ENCODE measurements at regions not wholly inside any gene's neighbourhood (a gene's known extent, or its start where the extent isn't known, plus 50 kb on each side); places are given as distances from the start of the nearest gene placed in this dataset.

- H3K4me3 ChIP-seq, result no peak overlapping the region
- no peak overlapping the region for H3K4me2 ChIP-seq
- POLR2A ChIA-PET, result no interaction called here
- WGBS (ENCODE audit: missing lambda C conversion rate), result 26% methylated on average over 5 of the region's 5 CpGs
- no peaks in the 10 kb centered on the region for H3K9me3 ChIP-seq
- ATAC-seq (no peak), FAIRE-seq (no peak), DNase-seq (ENCODE audit: low read depth in 1 of 2, low spot score in 1 of 2) (no peak)
- CTCF ChIA-PET, result interaction anchor here (0.6 kb wide), 1 partner anchor 10 kb away, joined by 3 read pairs; no protein-coding TSS in a partner anchor
- H3K4me1 ChIP-seq, result no peaks in the 10 kb centered on the region
- H3K27ac ChIP-seq, result no peak overlapping the region
- TF ChIP-seq RARB (CRISPR knock-in tag; IDR thresholded peaks at IDR 0.05) (no peak), NPAS2 (CRISPR knock-in tag; IDR thresholded peaks at IDR 0.05; ENCODE audit: borderline replicate concordance) (no peak), ZC3H11A (IDR thresholded peaks at IDR 0.05) (no peak), SMC3 (IDR thresholded peaks at IDR 0.05) (no peak), CHD2 (IDR thresholded peaks at IDR 0.05; ENCODE audit: low read length, partially characterized antibody) (no peak), CEBPB (IDR thresholded peaks at IDR 0.05) (no peak), CHD4 (IDR thresholded peaks at IDR 0.05; ENCODE audit: borderline replicate concordance) (no peak), BHLHE40 (IDR thresholded peaks at IDR 0.05; ENCODE audit: low read depth, low read length) (no peak), RAD21 (conservative IDR thresholded peaks at IDR 0.05 in 1 of 2, IDR thresholded peaks at IDR 0.05 in 1 of 2) (no peak), HMGXB4 (CRISPR knock-in tag; IDR thresholded peaks at IDR 0.05; ENCODE audit: borderline replicate concordance) (no peak), RFX5 (IDR thresholded peaks at IDR 0.05) (no peak), HOXB13 (CRISPR knock-in tag; IDR thresholded peaks at IDR 0.05; ENCODE audit: low read depth) (no peak), EHMT2 (IDR thresholded peaks at IDR 0.05; ENCODE audit: low read depth) (no peak), ZFP36 (IDR thresholded peaks at IDR 0.05; ENCODE audit: borderline replicate concordance, partially characterized antibody) (no peak), NR3C1 (IDR thresholded peaks at IDR 0.05) (no peak), ZSCAN20 (CRISPR knock-in tag; IDR thresholded peaks at IDR 0.05) (no peak)
- TF ChIP-seq, protein P1, sequence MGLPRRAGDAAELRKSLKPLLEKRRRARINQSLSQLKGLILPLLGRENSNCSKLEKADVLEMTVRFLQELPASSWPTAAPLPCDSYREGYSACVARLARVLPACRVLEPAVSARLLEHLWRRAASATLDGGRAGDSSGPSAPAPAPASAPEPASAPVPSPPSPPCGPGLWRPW (IDR thresholded peaks at IDR 0.05), result no peak
- TF ChIP-seq, protein P2, sequence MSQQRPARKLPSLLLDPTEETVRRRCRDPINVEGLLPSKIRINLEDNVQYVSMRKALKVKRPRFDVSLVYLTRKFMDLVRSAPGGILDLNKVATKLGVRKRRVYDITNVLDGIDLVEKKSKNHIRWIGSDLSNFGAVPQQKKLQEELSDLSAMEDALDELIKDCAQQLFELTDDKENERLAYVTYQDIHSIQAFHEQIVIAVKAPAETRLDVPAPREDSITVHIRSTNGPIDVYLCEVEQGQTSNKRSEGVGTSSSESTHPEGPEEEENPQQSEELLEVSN (IDR thresholded peaks at IDR 0.05; ENCODE audit: borderline replicate concordance, low read depth), result no peak
These were observed 155.1 kb downstream of the PTPRU start for GRCh38 chr1:29391362-29391880.

DNA sequence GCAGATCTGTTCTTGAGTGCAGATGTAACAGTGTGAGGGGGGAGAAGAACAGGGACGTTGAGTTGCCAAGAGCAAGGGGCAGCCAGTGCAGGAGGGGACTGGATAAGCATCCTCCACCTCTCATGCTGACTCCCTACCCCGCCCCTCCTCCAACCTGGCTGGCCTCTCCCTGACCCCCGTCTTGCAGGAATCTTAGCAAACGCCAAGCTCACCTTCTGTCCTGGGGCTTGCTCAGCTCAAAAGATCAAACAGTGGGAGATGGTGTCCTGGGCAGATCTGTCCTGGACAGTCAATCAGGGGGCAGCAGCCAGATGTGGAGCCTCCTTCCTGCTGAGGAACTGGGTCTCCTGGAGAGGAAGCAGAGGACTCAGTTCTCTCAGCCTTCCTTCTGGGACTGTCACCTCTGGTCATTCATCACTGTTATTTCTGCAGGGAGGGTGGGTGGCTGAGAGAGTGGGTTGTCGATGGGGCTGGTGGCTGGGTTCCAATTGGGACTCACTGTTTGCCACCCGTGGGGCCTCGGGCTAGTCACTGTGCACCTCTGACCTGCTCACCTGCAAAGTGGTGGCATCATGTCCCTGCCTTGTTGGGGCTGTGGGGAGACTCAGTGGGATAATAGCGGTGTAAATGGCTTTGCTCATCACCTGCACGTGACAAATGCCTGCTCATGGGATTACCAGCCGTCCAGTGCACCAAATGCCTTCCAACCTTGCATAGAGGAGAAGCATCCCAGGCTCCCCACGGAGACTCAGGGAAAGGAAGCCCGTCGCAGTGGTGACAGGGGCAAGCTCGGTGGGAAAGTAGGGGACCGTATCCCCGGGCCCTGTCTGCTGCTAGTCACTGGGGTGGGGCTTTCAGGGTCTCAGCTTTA, 154.4 kb downstream of the PTPRU start:
- no peaks in the 10 kb centered on the region for H3K4me1 ChIP-seq
- FAIRE-seq (no peak), DNase-seq (ENCODE audit: low read depth in 1 of 2, low spot score in 1 of 2) (no peak), ATAC-seq (no peak; a peak in 1 of 6 replicates)
- TF ChIP-seq EP300 (IDR thresholded peaks at IDR 0.05), result no peak
- TF ChIP-seq CBX8 (IDR thresholded peaks at IDR 0.05), result no peak
- TF ChIP-seq, protein P3, sequence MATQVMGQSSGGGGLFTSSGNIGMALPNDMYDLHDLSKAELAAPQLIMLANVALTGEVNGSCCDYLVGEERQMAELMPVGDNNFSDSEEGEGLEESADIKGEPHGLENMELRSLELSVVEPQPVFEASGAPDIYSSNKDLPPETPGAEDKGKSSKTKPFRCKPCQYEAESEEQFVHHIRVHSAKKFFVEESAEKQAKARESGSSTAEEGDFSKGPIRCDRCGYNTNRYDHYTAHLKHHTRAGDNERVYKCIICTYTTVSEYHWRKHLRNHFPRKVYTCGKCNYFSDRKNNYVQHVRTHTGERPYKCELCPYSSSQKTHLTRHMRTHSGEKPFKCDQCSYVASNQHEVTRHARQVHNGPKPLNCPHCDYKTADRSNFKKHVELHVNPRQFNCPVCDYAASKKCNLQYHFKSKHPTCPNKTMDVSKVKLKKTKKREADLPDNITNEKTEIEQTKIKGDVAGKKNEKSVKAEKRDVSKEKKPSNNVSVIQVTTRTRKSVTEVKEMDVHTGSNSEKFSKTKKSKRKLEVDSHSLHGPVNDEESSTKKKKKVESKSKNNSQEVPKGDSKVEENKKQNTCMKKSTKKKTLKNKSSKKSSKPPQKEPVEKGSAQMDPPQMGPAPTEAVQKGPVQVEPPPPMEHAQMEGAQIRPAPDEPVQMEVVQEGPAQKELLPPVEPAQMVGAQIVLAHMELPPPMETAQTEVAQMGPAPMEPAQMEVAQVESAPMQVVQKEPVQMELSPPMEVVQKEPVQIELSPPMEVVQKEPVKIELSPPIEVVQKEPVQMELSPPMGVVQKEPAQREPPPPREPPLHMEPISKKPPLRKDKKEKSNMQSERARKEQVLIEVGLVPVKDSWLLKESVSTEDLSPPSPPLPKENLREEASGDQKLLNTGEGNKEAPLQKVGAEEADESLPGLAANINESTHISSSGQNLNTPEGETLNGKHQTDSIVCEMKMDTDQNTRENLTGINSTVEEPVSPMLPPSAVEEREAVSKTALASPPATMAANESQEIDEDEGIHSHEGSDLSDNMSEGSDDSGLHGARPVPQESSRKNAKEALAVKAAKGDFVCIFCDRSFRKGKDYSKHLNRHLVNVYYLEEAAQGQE (IDR thresholded peaks at IDR 0.05), result no peak
- TF ChIP-seq CEBPB (IDR thresholded peaks at IDR 0.05), result no peak
- TF ChIP-seq ATOH8 (CRISPR knock-in tag; IDR thresholded peaks at IDR 0.05; ENCODE audit: low read depth), result no peak
- no peak overlapping the region for H3K4me2 ChIP-seq
- no peak overlapping the region for H3K27ac ChIP-seq
- H3K9me3 ChIP-seq, result no peaks in the 10 kb centered on the region
- POLR2A ChIA-PET, result no interaction called here
- no peak overlapping the region for H3K4me3 ChIP-seq
- 19% methylated on average over 11 of the region's 16 CpGs for WGBS (ENCODE audit: missing lambda C conversion rate)
- CTCF ChIA-PET, result interaction anchor here (0.6 kb wide), 1 partner anchor 9 kb away, joined by 3 read pairs; no protein-coding TSS in a partner anchor
